Adrenal gland (tissue), 9 donors: ENCODE measurements at regions not wholly inside any gene's neighbourhood (a gene's known extent, or its start where the extent isn't known, plus 50 kb on each side); places are given as distances from the start of the nearest gene placed in this dataset.
"Not testable (repeated sequence)": the region's sequence is repeated elsewhere in the genome, so short reads cannot be mapped to it uniquely, and the experiment has no call there.

Source experiments
- DNase-seq, 7 donors: peaks; one replicate each; pipeline ENCODE4 v3.0.0-alpha.2; 2019 to 2020
- H3K27ac ChIP-seq, 5 donors: fragments of 200-600 bp; sonication (generic) in 4 of 5; 1 replicate in 3 of 5; 2 replicates in 2 of 5; pipeline versions ENCODE4 v1.5.1 to v1.8.0; 2016 to 2020; ENCODE audit warnings: mild to moderate bottlenecking in 1 of 5
- H3K27me3 ChIP-seq: fragments of 200-600 bp; 2 replicates; pipeline ENCODE4 v1.8.0; 2021
- H3K36me3 ChIP-seq, 2 donors: fragments of 200-600 bp; replicated peaks in 1 of 2; 1 replicate in 1 of 2; 2 replicates in 1 of 2; pipeline versions ENCODE4 v1.5.1 to v1.8.0; 2018 to 2022
- H3K4me1 ChIP-seq, 2 donors: fragments of 200-600 bp; replicated peaks in 1 of 2; 1 replicate in 1 of 2; 2 replicates in 1 of 2; pipeline versions ENCODE4 v1.5.1 to v1.8.0; 2018 to 2021
- H3K4me3 ChIP-seq, 4 donors: fragments of 200-600 bp; sonication (generic) in 3 of 4; one replicate each; pipeline ENCODE4 v1.5.1; 2016 to 2018
- H3K9me3 ChIP-seq, 3 donors: fragments of 200-600 bp; sonication (generic) in 1 of 3; replicated peaks in 1 of 3; 1 replicate in 2 of 3; 2 replicates in 1 of 3; pipeline versions ENCODE4 v1.5.1 to v1.8.0; 2016 to 2021
- CTCF ChIP-seq, 6 experiments: fragments of 450-650 bp in 4 of 6; fragments of 200-600 bp in 2 of 6; sonication (generic) in 1 of 6; IDR thresholded peaks; 1 replicate in 5 of 6; 2 replicates in 1 of 6; pipeline versions ENCODE4 v1.5.1 to v1.8.0; 2016 to 2021; ENCODE audit warnings: antibody characterized with exemption in 6 of 6, mild to moderate bottlenecking in 2 of 6, moderate library complexity in 1 of 6
- POLR2A ChIP-seq, 2 donors: fragments of 450-650 bp; IDR thresholded peaks; one replicate each; pipeline ENCODE4 v1.6.1; 2017; ENCODE audit warnings: antibody characterized with exemption in 2 of 2, mild to moderate bottlenecking in 2 of 2, moderate library complexity in 1 of 2
- WGBS, 4 donors: extraction: QIAGEN DNeasy Blood & Tissue Kit in 2 of 4; methylation state at CpG; one replicate each; pipeline versions ENCODE4 v1.1.5 to v1.1.7; 2013 to 2017; 5-methylcytosine and 5-hydroxymethylcytosine counted together
- intact Hi-C, 2 donors: fragments of 100-400 bp; cut with DNase I; formaldehyde crosslinking; loops; one replicate each; pipeline versions ENCODE4 v1.14.1 to v1.15.0; 2022 to 2023
- donor health status: healthy with polysubstance abuse.
- donor health status: Bipolar disorder and iron deficiency.
- donor health status: DM: yes; HTN: yes; CAD: no.
- donor health status: DM: no; HTN: no; CAD: no.
- donor health status: DM: no; HTN: no; CAD: no.

GRCh38 chr11:8773916-8774539, 91.4 kb downstream of the RPL27A start:
- TF ChIP-seq CTCF (IDR thresholded peaks at IDR 0.05) (no peak), POLR2A (IDR thresholded peaks at IDR 0.05) (no peak)
- no peaks in the 10 kb centered on the region for H3K36me3 ChIP-seq
- WGBS, 4 donors = 64 to 76% (median 71%) methylated on average over 5 of the region's 5 CpGs
- no peaks in the 10 kb centered on the region for H3K27me3 ChIP-seq
- H3K9me3 ChIP-seq = no peaks in the 10 kb centered on the region
- H3K4me1 ChIP-seq = peaks cover 36 to 76% of the 10 kb centered on the region in 2 donors
- no peak for DNase-seq
- no peak overlapping the region for H3K4me3 ChIP-seq
- intact Hi-C loops = no loop called here
- peak overlapping the region in 3 of 5 donors; percentile 31 to 65 (median 49) for H3K27ac ChIP-seq

GRCh38 chr11:8774916-8775315, 92.3 kb downstream of the RPL27A start:
- DNase-seq, H3K36me3 ChIP-seq, intact Hi-C loops, H3K27me3 ChIP-seq, H3K4me3 ChIP-seq, H3K9me3 ChIP-seq: not testable (repeated sequence)
- Histone ChIP-seq H3K27ac (peak overlapping the region in 4 of 5 donors; percentile 36 to 67 (median 59)), H3K4me1 (peaks cover 34 to 72% of the 10 kb centered on the region in 2 donors)
- WGBS, 4 donors = 72 to 84% (median 79%) methylated on average over 8 of the region's 8 CpGs

GRCh38 chr11:8775332-8775731, 92.7 kb downstream of the RPL27A start:
- TF ChIP-seq CTCF (IDR thresholded peaks at IDR 0.05) = no peak
- TF ChIP-seq POLR2A (IDR thresholded peaks at IDR 0.05) = no peak
- Histone ChIP-seq H3K27me3 (no peaks in the 10 kb centered on the region), H3K9me3 (no peaks in the 10 kb centered on the region), H3K27ac (peak overlapping the region in 3 of 5 donors; percentile 53 to 67 (median 65)), H3K4me3 (no peak overlapping the region), H3K4me1 (peaks cover 34 to 72% of the 10 kb centered on the region in 2 donors), H3K36me3 (no peaks in the 10 kb centered on the region)
- intact Hi-C loops = no loop called here
- DNase-seq = peak in 6 of 7 donors; percentile 71 to 82 (median 76)
- 26 to 43% (median 34%) methylated on average over 4 of the region's 4 CpGs for WGBS, 4 donors

GRCh38 chr11:8775734-8776133, 93.1 kb downstream of the RPL27A start:
- Histone ChIP-seq H3K27ac (peak overlapping the region in 4 of 5 donors; percentile 28 to 67 (median 59)), H3K4me3 (no peak overlapping the region), H3K9me3 (no peaks in the 10 kb centered on the region), H3K4me1 (peaks cover 34 to 70% of the 10 kb centered on the region in 2 donors), H3K27me3 (no peaks in the 10 kb centered on the region), H3K36me3 (no peaks in the 10 kb centered on the region)
- 73 to 92% (median 81%) methylated on average over 1 of the region's 1 CpG for WGBS, 4 donors
- no peak for DNase-seq
- intact Hi-C loops = no loop called here
- TF ChIP-seq CTCF (IDR thresholded peaks at IDR 0.05) (no peak), POLR2A (IDR thresholded peaks at IDR 0.05) (no peak)

- H3K27me3 ChIP-seq = no peaks in the 10 kb centered on the region
- 70 to 82% (median 71%) methylated on average over 2 to 3 of the region's 3 CpGs for WGBS, 4 donors
- peak overlapping the region in 4 of 5 donors; percentile 28 to 67 (median 59) for H3K27ac ChIP-seq
- intact Hi-C loops = no loop called here
- TF ChIP-seq POLR2A (IDR thresholded peaks at IDR 0.05) (peak in 1 of 2 donors; percentile 13), CTCF (IDR thresholded peaks at IDR 0.05) (no peak)
- peaks cover 34 to 66% of the 10 kb centered on the region in 2 donors for H3K4me1 ChIP-seq
- no peaks in the 10 kb centered on the region for H3K36me3 ChIP-seq
- DNase-seq = peak in 6 of 7 donors; percentile 38 to 62 (median 60)
- H3K9me3 ChIP-seq = no peaks in the 10 kb centered on the region
- H3K4me3 ChIP-seq = no peak overlapping the region
These were observed 93.6 kb downstream of the RPL27A start for GRCh38 chr11:8776209-8776608.
